A549 (cell line): ENCODE measurements at regions not wholly inside any gene's neighbourhood (a gene's known extent, or its start where the extent isn't known, plus 50 kb on each side); places are given as distances from the start of the nearest gene placed in this dataset.

Experiments
- ATAC-seq, 2 experiments: fragments of 200-7000 bp in 1 of 2; fragments of >200 bp in 1 of 2; cut with Nextera tagmentation in 1 of 2; cut with Tn5 transposase in 1 of 2; 3 replicates each; pipeline versions ENCODE4 v1.8.0 to v1.9.1; 2018 to 2020; ENCODE audit warnings: mild to moderate bottlenecking in 1 of 2, moderate library complexity in 1 of 2
- CTCF ChIA-PET: fragments of 300-600 bp; sonication (Branson Sonifier 250); formaldehyde crosslinking; extraction: SDS; loops from one replicate; lab custom pipeline; 2021; ENCODE audit warnings: antibody characterized with exemption, inconsistent platforms; lab: Yijun Ruan, JAX
- POLR2A ChIA-PET: fragments of 350-600 bp; formaldehyde crosslinking; extraction: SDS; loops from one replicate; lab custom pipeline; 2021; ENCODE audit warnings: antibody characterized with exemption, inconsistent platforms; lab: Yijun Ruan, JAX
- DNase-seq, 2 experiments: peaks; one replicate each; pipeline versions ENCODE4 v3.0.0 to v3.0.0-alpha.2; 2011 to 2016; ENCODE audit warnings: low read depth in 1 of 2, low spot score in 1 of 2
- FAIRE-seq: peaks from 2 replicates; lab custom pipeline; 2011; peaks lifted over from hg19 to GRCh38; lab: Jason Lieb, UNC
- H3K27ac ChIP-seq, 2 experiments: fragments of >200 bp; sonication (Bioruptor Twin); formaldehyde crosslinking; 3 replicates each; pipeline ENCODE4 v1.5.1; 2016 to 2017
- H3K4me1 ChIP-seq: fragments of >200 bp; sonication (Bioruptor Twin); formaldehyde crosslinking; 3 replicates; pipeline ENCODE4 v1.6.1; 2016
- H3K4me2 ChIP-seq: fragments of >200 bp; sonication (Bioruptor Twin); formaldehyde crosslinking; 3 replicates; pipeline ENCODE4 v1.6.1; 2016
- H3K4me3 ChIP-seq: fragments of >200 bp; sonication (Bioruptor Twin); formaldehyde crosslinking; 3 replicates; pipeline ENCODE4 v1.5.1; 2016
- H3K9me3 ChIP-seq: fragments of >200 bp; sonication (Bioruptor Twin); formaldehyde crosslinking; 3 replicates; pipeline ENCODE4 v1.6.1; 2016
- CHD4 ChIP-seq: fragments of 200-600 bp; sonication (generic); IDR thresholded peaks from 2 replicates; pipeline ENCODE4 v1.6.1; 2016; ENCODE audit warnings: antibody characterized with exemption, mild to moderate bottlenecking, borderline replicate concordance
- EHMT2 ChIP-seq: fragments of 200-600 bp; sonication (generic); IDR thresholded peaks from 2 replicates; pipeline ENCODE4 v1.6.1; 2016; ENCODE audit warnings: antibody characterized with exemption, low read depth, mild to moderate bottlenecking, moderate library complexity
- GATA3 ChIP-seq: IDR thresholded peaks from 2 replicates; pipeline ENCODE4 v1.6.1; 2012; ENCODE audit warnings: borderline replicate concordance
- HOXA7 ChIP-seq: fragments of 250-450 bp; sonication (Bioruptor Pico); IDR thresholded peaks from 2 replicates; pipeline ENCODE4 v1.5.0; 2020; ENCODE audit warnings: mild to moderate bottlenecking, moderate library complexity
- HOXB5 ChIP-seq: fragments of 250-450 bp; sonication (Bioruptor Pico); IDR thresholded peaks from 2 replicates; pipeline ENCODE4 v1.5.0; 2020; ENCODE audit warnings: mild to moderate bottlenecking, moderate library complexity
- JUNB ChIP-seq: fragments of >200 bp; sonication (Bioruptor Twin); formaldehyde crosslinking; IDR thresholded peaks from 2 replicates; pipeline ENCODE4 v1.6.1; 2016
- KDM1A ChIP-seq: fragments of 200-600 bp; sonication (generic); IDR thresholded peaks from 2 replicates; pipeline ENCODE4 v1.6.1; 2016; ENCODE audit warnings: low read depth, mild to moderate bottlenecking
- KDM5A ChIP-seq: fragments of 200-600 bp; sonication (generic); IDR thresholded peaks from 2 replicates; pipeline ENCODE4 v1.6.1; 2016; ENCODE audit warnings: antibody characterized with exemption, mild to moderate bottlenecking
- MAZ ChIP-seq: fragments of 150-350 bp; IDR thresholded peaks from 2 replicates; pipeline ENCODE4 v1.6.1; 2014; ENCODE audit warnings: antibody characterized with exemption, low read depth, low read length, borderline replicate concordance
- NFE2L2 ChIP-seq: fragments of 150-350 bp; conservative IDR thresholded peaks from 2 replicates; pipeline ENCODE4 v1.6.1; 2014; ENCODE audit warnings: low read length
- POLR2AphosphoS2 ChIP-seq: conservative IDR thresholded peaks from 2 replicates; pipeline ENCODE4 v1.6.1; 2012; ENCODE audit warnings: low read length, improper control_type of control experiment, inconsistent platforms
- RFX5 ChIP-seq: fragments of 450-650 bp; IDR thresholded peaks from 2 replicates; pipeline ENCODE4 v1.7.1; 2014; ENCODE audit warnings: antibody characterized with exemption, mild to moderate bottlenecking, moderate library complexity
- SMC3 ChIP-seq: fragments of >200 bp; sonication (Bioruptor Twin); formaldehyde crosslinking; IDR thresholded peaks from 3 replicates; pipeline ENCODE4 v1.6.1; 2018; ENCODE audit warnings: inconsistent platforms
- TFCP2L1 ChIP-seq: fragments of 250-450 bp; sonication (Bioruptor Pico); IDR thresholded peaks from 2 replicates; pipeline ENCODE4 v1.5.0; 2021; ENCODE audit warnings: mild to moderate bottlenecking
- TP53 ChIP-seq: fragments of 250-450 bp; sonication (Bioruptor Pico); IDR thresholded peaks from 2 replicates; pipeline ENCODE4 v1.5.0; 2021; ENCODE audit warnings: mild to moderate bottlenecking, moderate library complexity
- WGBS: methylation state at CpG from one replicate; pipeline ENCODE4 v1.1.6; 2017; ENCODE audit errors: missing lambda C conversion rate; 5-methylcytosine and 5-hydroxymethylcytosine counted together
- TF ChIP-seq, protein P1 (sequence below): fragments of 250-450 bp; sonication (Bioruptor Pico); IDR thresholded peaks from 2 replicates; pipeline ENCODE4 v1.5.0; 2020; ENCODE audit warnings: low read depth, mild to moderate bottlenecking, moderate library complexity
- TF ChIP-seq, protein P2 (sequence below): fragments of 250-450 bp; sonication (Bioruptor Pico); IDR thresholded peaks from 2 replicates; pipeline ENCODE4 v1.5.0; 2021; ENCODE audit warnings: mild to moderate bottlenecking, moderate library complexity, borderline replicate concordance
- TF ChIP-seq, protein P3 (sequence below): IDR thresholded peaks from 2 replicates; pipeline ENCODE4 v1.6.1; 2012
- TF ChIP-seq, protein P4 (sequence below): fragments of >200 bp; sonication (Bioruptor Twin); formaldehyde crosslinking; IDR thresholded peaks from 2 replicates; pipeline ENCODE4 v1.6.1; 2016
- TF ChIP-seq, protein P5 (sequence below): fragments of 450-650 bp; IDR thresholded peaks from 2 replicates; pipeline ENCODE4 v1.6.1; 2014; ENCODE audit warnings: antibody characterized with exemption
- TF ChIP-seq, protein P6 (sequence below): IDR thresholded peaks from 2 replicates; pipeline ENCODE4 v1.6.1; 2012; ENCODE audit warnings: low read depth, borderline replicate concordance
- TF ChIP-seq, protein P7 (sequence below): fragments of 200-600 bp; sonication (generic); IDR thresholded peaks from 2 replicates; pipeline ENCODE4 v1.6.1; 2016; ENCODE audit warnings: antibody characterized with exemption, mild to moderate bottlenecking, moderate library complexity

DNA sequence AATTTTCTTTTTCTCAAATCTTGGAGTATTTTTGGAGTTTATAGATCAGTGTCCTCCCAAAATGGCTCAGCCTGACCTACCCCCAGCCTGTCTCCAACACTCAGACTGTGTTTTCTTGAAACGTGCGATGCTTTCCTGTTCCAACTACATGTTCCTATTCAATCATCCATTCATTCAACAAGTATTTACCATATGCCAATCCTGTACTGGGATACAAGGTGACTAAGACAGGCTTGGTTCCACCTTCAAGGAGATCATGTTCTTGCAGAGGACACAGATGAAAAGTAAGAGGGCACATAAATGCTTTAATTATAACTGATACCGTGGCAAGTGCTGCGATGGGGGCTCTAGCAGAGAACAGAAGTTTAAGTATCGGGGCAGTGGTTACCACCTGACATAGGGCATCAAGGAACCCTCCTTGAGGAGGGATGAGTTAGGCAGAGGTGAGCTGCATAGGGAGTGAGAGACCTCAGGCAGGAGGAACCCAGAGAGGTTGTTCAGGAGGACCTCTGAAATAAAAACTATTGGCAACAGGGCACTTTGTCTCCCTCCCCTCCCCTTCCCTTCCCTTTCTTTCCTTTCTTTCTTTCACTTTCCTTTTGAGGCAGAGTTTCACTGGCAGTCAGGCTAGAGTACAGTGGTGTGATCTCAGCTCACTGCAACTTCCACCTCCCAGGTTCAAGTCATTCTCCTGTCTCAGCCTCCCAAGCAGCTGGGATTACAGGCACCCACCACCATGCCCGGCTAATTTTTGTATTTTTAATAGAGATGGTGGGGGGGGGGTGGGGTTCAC is 469.0 kb downstream of the EPHA4 start:
- ATAC-seq = no peak
- no peak for DNase-seq
- FAIRE-seq = no peak
- WGBS = 28% methylated on average over 6 of the region's 6 CpGs
- TF ChIP-seq SMC3 (no peak), HOXB5 (CRISPR knock-in tag) (no peak), KDM5A (no peak), TP53 (no peak)
- TF ChIP-seq, protein P1, sequence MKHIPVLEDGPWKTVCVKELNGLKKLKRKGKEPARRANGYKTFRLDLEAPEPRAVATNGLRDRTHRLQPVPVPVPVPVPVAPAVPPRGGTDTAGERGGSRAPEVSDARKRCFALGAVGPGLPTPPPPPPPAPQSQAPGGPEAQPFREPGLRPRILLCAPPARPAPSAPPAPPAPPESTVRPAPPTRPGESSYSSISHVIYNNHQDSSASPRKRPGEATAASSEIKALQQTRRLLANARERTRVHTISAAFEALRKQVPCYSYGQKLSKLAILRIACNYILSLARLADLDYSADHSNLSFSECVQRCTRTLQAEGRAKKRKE = no peak
- TF ChIP-seq, protein P2, sequence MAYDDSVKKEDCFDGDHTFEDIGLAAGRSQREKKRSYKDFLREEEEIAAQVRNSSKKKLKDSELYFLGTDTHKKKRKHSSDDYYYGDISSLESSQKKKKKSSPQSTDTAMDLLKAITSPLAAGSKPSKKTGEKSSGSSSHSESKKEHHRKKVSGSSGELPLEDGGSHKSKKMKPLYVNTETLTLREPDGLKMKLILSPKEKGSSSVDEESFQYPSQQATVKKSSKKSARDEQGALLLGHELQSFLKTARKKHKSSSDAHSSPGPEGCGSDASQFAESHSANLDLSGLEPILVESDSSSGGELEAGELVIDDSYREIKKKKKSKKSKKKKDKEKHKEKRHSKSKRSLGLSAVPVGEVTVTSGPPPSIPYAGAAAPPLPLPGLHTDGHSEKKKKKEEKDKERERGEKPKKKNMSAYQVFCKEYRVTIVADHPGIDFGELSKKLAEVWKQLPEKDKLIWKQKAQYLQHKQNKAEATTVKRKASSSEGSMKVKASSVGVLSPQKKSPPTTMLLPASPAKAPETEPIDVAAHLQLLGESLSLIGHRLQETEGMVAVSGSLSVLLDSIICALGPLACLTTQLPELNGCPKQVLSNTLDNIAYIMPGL (CRISPR knock-in tag) = no peak
- TF ChIP-seq, protein P3, sequence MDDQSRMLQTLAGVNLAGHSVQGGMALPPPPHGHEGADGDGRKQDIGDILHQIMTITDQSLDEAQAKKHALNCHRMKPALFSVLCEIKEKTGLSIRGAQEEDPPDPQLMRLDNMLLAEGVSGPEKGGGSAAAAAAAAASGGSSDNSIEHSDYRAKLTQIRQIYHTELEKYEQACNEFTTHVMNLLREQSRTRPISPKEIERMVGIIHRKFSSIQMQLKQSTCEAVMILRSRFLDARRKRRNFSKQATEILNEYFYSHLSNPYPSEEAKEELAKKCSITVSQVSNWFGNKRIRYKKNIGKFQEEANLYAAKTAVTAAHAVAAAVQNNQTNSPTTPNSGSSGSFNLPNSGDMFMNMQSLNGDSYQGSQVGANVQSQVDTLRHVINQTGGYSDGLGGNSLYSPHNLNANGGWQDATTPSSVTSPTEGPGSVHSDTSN = no peak
- POLR2A ChIA-PET = no interaction called here
- Histone ChIP-seq H3K27ac (no peak overlapping the region), H3K4me2 (peak overlapping the region; percentile 38; the same call in 2 of the 3 replicates), H3K4me3 (no peak overlapping the region), H3K4me1 (no peaks in the 10 kb centered on the region), H3K9me3 (no peaks in the 10 kb centered on the region; the same call in 2 of the 3 replicates)
- CTCF ChIA-PET = interaction anchor here (0.5 to 1.1 kb wide), 3 partner anchors 70 to 551 kb away, joined by 3 to 4 read pairs (median 3); no protein-coding TSS in a partner anchor

DNA sequence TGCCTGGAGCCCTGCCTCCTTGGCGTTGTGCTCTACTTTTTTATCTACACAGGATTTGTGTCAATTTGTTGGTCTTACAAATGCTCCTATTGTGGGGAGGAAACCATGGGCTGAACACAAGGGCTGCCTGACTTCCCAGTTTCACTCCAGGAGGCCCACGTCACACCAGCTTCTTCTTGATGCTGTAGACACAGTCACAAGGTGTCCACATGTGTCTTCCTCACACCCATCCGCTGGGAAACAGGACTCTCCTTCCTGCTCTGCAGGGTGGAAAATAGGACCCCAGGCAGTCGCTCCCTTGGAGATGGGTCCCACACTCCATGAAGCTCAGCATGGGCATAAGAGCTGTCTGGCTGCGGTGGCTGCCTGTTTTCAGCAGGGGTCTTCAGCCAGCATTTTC is 468.2 kb downstream of the EPHA4 start:
- Histone ChIP-seq H3K4me3 (no peak overlapping the region), H3K4me2 (no peak overlapping the region), H3K9me3 (no peaks in the 10 kb centered on the region; the same call in 2 of the 3 replicates), H3K4me1 (no peaks in the 10 kb centered on the region), H3K27ac (no peak overlapping the region)
- ATAC-seq = no peak
- WGBS = 46% methylated on average over 5 of the region's 5 CpGs
- FAIRE-seq = no peak
- POLR2A ChIA-PET = no interaction called here
- CTCF ChIA-PET = interaction anchor here (0.5 kb wide), 1 partner anchor 552 kb away, joined by 4 read pairs; no protein-coding TSS in a partner anchor
- no peak for TF ChIP-seq GATA3
- TF ChIP-seq, protein P4, sequence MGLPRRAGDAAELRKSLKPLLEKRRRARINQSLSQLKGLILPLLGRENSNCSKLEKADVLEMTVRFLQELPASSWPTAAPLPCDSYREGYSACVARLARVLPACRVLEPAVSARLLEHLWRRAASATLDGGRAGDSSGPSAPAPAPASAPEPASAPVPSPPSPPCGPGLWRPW = no peak
- no peak for DNase-seq

DNA sequence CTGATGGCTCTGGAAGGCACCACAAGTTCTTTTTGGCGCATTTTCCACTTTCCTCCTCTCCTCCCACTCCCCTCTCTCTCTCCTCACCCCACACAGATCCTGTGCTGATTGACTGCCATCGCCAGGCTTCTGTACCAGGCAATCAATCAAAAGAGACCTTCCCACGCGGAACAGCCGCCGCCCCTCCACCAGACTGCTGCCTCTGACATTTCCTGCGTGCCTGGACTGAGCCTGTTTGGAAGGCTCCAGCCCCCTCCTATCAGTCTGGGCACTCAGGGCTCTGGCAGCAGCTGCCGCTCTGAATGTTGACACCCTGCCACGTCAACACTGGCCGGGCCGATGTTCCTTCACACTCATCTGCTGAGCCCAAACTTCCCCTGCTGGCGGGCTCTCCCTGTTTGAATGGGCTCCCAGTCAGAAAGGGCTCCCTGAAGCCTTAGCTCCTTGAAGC is 467.7 kb downstream of the EPHA4 start:
- DNase-seq (no peak), FAIRE-seq (no peak), ATAC-seq (peak in 1 of 2 experiments; percentile 37; a peak in 2 of 6 replicates)
- WGBS = 50% methylated on average over 7 of the region's 12 CpGs
- POLR2A ChIA-PET = no interaction called here
- H3K4me3 ChIP-seq = no peak overlapping the region
- H3K4me1 ChIP-seq = no peaks in the 10 kb centered on the region
- CTCF ChIA-PET = interaction anchor here (1.7 kb wide), 1 partner anchor 16 kb away, joined by 3 read pairs; no protein-coding TSS in a partner anchor
- no peak overlapping the region for H3K27ac ChIP-seq
- no peaks in the 10 kb centered on the region; the same call in 2 of the 3 replicates for H3K9me3 ChIP-seq
- H3K4me2 ChIP-seq = no peak overlapping the region
- TF ChIP-seq GATA3 = no peak
- no peak for TF ChIP-seq TFCP2L1 (CRISPR knock-in tag)
- no peak for TF ChIP-seq KDM1A
- TF ChIP-seq JUNB = no peak
- TF ChIP-seq POLR2AphosphoS2 = no peak
- TF ChIP-seq, protein P5, sequence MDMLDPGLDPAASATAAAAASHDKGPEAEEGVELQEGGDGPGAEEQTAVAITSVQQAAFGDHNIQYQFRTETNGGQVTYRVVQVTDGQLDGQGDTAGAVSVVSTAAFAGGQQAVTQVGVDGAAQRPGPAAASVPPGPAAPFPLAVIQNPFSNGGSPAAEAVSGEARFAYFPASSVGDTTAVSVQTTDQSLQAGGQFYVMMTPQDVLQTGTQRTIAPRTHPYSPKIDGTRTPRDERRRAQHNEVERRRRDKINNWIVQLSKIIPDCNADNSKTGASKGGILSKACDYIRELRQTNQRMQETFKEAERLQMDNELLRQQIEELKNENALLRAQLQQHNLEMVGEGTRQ = no peak
- TF ChIP-seq, protein P6, sequence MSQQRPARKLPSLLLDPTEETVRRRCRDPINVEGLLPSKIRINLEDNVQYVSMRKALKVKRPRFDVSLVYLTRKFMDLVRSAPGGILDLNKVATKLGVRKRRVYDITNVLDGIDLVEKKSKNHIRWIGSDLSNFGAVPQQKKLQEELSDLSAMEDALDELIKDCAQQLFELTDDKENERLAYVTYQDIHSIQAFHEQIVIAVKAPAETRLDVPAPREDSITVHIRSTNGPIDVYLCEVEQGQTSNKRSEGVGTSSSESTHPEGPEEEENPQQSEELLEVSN = no peak
- TF ChIP-seq HOXA7 (CRISPR knock-in tag) = no peak
- no peak for TF ChIP-seq RFX5
- TF ChIP-seq EHMT2 = no peak
- TF ChIP-seq KDM5A = no peak
- TF ChIP-seq MAZ = no peak
- TF ChIP-seq, protein P7, sequence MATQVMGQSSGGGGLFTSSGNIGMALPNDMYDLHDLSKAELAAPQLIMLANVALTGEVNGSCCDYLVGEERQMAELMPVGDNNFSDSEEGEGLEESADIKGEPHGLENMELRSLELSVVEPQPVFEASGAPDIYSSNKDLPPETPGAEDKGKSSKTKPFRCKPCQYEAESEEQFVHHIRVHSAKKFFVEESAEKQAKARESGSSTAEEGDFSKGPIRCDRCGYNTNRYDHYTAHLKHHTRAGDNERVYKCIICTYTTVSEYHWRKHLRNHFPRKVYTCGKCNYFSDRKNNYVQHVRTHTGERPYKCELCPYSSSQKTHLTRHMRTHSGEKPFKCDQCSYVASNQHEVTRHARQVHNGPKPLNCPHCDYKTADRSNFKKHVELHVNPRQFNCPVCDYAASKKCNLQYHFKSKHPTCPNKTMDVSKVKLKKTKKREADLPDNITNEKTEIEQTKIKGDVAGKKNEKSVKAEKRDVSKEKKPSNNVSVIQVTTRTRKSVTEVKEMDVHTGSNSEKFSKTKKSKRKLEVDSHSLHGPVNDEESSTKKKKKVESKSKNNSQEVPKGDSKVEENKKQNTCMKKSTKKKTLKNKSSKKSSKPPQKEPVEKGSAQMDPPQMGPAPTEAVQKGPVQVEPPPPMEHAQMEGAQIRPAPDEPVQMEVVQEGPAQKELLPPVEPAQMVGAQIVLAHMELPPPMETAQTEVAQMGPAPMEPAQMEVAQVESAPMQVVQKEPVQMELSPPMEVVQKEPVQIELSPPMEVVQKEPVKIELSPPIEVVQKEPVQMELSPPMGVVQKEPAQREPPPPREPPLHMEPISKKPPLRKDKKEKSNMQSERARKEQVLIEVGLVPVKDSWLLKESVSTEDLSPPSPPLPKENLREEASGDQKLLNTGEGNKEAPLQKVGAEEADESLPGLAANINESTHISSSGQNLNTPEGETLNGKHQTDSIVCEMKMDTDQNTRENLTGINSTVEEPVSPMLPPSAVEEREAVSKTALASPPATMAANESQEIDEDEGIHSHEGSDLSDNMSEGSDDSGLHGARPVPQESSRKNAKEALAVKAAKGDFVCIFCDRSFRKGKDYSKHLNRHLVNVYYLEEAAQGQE = no peak
- TF ChIP-seq CHD4 = no peak
- TF ChIP-seq NFE2L2 = no peak
